ENCODE measurements at regions not wholly inside any gene's neighbourhood (a gene's known extent, or its start where the extent isn't known, plus 50 kb on each side); places are given as distances from the start of the nearest gene placed in this dataset.

DNA sequence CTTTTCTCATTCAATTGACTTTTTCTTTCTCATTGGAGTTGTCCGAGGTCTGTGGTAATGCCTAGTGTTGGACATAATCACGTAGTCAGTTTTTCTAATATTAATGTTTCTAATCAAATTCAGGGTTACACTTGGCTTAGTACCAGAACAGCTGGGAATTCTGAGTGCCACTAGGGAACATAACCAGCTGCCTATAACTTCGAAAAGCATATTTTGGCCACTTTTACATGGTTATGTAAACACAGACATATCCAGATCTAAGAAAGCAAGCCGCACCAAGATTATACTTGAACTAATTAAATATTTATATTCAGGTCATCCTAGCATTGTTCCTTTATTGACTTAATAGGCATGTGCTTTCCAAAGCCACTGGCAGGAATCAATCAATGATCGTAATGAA is 91.1 kb upstream of the ARHGAP28 start:
- no peaks in the 10 kb centered on the region for H3K9me3 ChIP-seq (ENCODE audit: control insufficient read depth, low read depth, low read length)

DNA sequence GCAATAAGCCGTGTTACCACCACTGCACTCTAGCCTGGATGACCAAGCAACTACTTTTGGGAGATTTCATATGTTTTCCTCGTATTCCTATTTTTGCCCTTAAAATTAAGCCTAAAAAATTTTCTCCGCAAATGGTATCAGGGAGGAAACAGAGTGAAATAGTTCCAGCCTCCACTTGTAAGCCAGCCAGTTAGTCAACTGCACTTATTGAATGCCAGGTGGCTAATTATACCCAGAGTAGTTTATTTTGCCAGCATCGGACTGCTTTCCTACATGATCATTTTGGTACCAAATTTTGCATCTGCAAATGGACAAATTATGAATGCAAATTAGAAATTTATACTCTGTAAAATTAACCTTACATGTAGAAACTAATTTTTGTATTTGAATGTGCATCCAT is 90.2 kb upstream of the ARHGAP28 start:
- Histone ChIP-seq H4K20me1 (ENCODE audit: control insufficient read depth, extremely low read depth, insufficient read depth, low read length) (no peaks in the 10 kb centered on the region), H3K36me3 (ENCODE audit: control insufficient read depth in 2 of 2, extremely low read depth in 1 of 2, insufficient read depth in 2 of 2, low read length in 2 of 2) (no peaks in the 10 kb centered on the region), H3K4me1 (ENCODE audit: control insufficient read depth, extremely low read depth, insufficient read depth, low read length) (no peaks in the 10 kb centered on the region), H3K9me1 (ENCODE audit: control insufficient read depth, extremely low read depth, insufficient read depth, low read length) (no peaks in the 10 kb centered on the region), H3K9me3 (ENCODE audit: control insufficient read depth, low read depth, low read length) (no peaks in the 10 kb centered on the region), H3K4me3 (ENCODE audit: control insufficient read depth in 2 of 3, extremely low read depth in 1 of 3, insufficient read depth in 2 of 3, low read depth in 1 of 3, low read length in 3 of 3) (no peak overlapping the region), H3K27me3 (ENCODE audit: control insufficient read depth, extremely low read depth, insufficient read depth, low read length) (peaks cover 3% of the 10 kb centered on the region), H3K79me2 (ENCODE audit: control insufficient read depth, insufficient read depth, low read length) (no peaks in the 10 kb centered on the region), H2AFZ (ENCODE audit: control insufficient read depth, low read length) (no peak overlapping the region), H3K9ac (ENCODE audit: control insufficient read depth, extremely low read depth, insufficient read depth, low read length) (no peak overlapping the region), H3K4me2 (ENCODE audit: control insufficient read depth, extremely low read depth, insufficient read depth, low read depth, low read length) (no peak overlapping the region), H3K27ac (ENCODE audit: control insufficient read depth, insufficient read depth, low read length) (no peak overlapping the region)
- TF ChIP-seq EZH2 (IDR thresholded peaks at IDR 0.05; ENCODE audit: low read length): no peak
- TF ChIP-seq, protein P1, sequence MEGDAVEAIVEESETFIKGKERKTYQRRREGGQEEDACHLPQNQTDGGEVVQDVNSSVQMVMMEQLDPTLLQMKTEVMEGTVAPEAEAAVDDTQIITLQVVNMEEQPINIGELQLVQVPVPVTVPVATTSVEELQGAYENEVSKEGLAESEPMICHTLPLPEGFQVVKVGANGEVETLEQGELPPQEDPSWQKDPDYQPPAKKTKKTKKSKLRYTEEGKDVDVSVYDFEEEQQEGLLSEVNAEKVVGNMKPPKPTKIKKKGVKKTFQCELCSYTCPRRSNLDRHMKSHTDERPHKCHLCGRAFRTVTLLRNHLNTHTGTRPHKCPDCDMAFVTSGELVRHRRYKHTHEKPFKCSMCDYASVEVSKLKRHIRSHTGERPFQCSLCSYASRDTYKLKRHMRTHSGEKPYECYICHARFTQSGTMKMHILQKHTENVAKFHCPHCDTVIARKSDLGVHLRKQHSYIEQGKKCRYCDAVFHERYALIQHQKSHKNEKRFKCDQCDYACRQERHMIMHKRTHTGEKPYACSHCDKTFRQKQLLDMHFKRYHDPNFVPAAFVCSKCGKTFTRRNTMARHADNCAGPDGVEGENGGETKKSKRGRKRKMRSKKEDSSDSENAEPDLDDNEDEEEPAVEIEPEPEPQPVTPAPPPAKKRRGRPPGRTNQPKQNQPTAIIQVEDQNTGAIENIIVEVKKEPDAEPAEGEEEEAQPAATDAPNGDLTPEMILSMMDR (optimal IDR thresholded peaks at IDR 0.05 in 1 of 3, IDR thresholded peaks at IDR 0.05 in 1 of 3, conservative IDR thresholded peaks at IDR 0.05 in 1 of 3; ENCODE audit: extremely low read depth in 1 of 3, insufficient read depth in 2 of 3, low read length in 3 of 3): no peak
- dilution Hi-C loops (cut with MboI; ENCODE audit: extremely low pct_ligation_motif_present, low sequenced_read_pairs): no loop called here
- DNase-seq (ENCODE audit: low read depth, low spot score) (no peak), FAIRE-seq (no peak)

More for the DNA sequence above, 91.1 kb upstream of the ARHGAP28 start:
- Histone ChIP-seq H3K36me3 (ENCODE audit: control insufficient read depth in 2 of 2, extremely low read depth in 1 of 2, insufficient read depth in 2 of 2, low read length in 2 of 2) (no peaks in the 10 kb centered on the region), H3K79me2 (ENCODE audit: control insufficient read depth, insufficient read depth, low read length) (no peaks in the 10 kb centered on the region), H2AFZ (ENCODE audit: control insufficient read depth, low read length) (no peak overlapping the region), H3K4me3 (ENCODE audit: control insufficient read depth in 2 of 3, extremely low read depth in 1 of 3, insufficient read depth in 2 of 3, low read depth in 1 of 3, low read length in 3 of 3) (no peak overlapping the region), H3K27me3 (ENCODE audit: control insufficient read depth, extremely low read depth, insufficient read depth, low read length) (peaks cover 3% of the 10 kb centered on the region), H3K9me1 (ENCODE audit: control insufficient read depth, extremely low read depth, insufficient read depth, low read length) (no peaks in the 10 kb centered on the region), H3K27ac (ENCODE audit: control insufficient read depth, insufficient read depth, low read length) (no peak overlapping the region), H3K9ac (ENCODE audit: control insufficient read depth, extremely low read depth, insufficient read depth, low read length) (no peak overlapping the region), H3K4me2 (ENCODE audit: control insufficient read depth, extremely low read depth, insufficient read depth, low read depth, low read length) (no peak overlapping the region), H3K4me1 (ENCODE audit: control insufficient read depth, extremely low read depth, insufficient read depth, low read length) (no peaks in the 10 kb centered on the region), H4K20me1 (ENCODE audit: control insufficient read depth, extremely low read depth, insufficient read depth, low read length) (no peaks in the 10 kb centered on the region)
- DNase-seq (ENCODE audit: low read depth, low spot score) (no peak), FAIRE-seq (no peak)
- TF ChIP-seq, protein P1 (optimal IDR thresholded peaks at IDR 0.05 in 1 of 3, IDR thresholded peaks at IDR 0.05 in 1 of 3, conservative IDR thresholded peaks at IDR 0.05 in 1 of 3; ENCODE audit: extremely low read depth in 1 of 3, insufficient read depth in 2 of 3, low read length in 3 of 3): no peak
- no peak for TF ChIP-seq EZH2 (IDR thresholded peaks at IDR 0.05; ENCODE audit: low read length)
- dilution Hi-C loops (cut with MboI; ENCODE audit: extremely low pct_ligation_motif_present, low sequenced_read_pairs): no loop called here
